ENCODE measurements at regions not wholly inside any gene's neighbourhood (a gene's known extent, or its start where the extent isn't known, plus 50 kb on each side); places are given as distances from the start of the nearest gene placed in this dataset.

- H3K4me1 ChIP-seq (ENCODE audit: control insufficient read depth in 4 of 4, insufficient read depth in 4 of 4, low read length in 3 of 4) = no peaks in the 10 kb centered on the region
- no peak overlapping the region for H3K9ac ChIP-seq (ENCODE audit: low read depth in 1 of 2, low read length in 2 of 2)
- TF ChIP-seq HNF4A (conservative IDR thresholded peaks at IDR 0.05) (no peak), EGR1 (IDR thresholded peaks at IDR 0.05; ENCODE audit: low read depth in 2 of 2) (no peak)
- WGBS = 92% methylated on average over 2 of the region's 2 CpGs
- no peaks in the 10 kb centered on the region for H3K36me3 ChIP-seq (ENCODE audit: control insufficient read depth in 4 of 4, insufficient read depth in 3 of 4, low read depth in 1 of 4, low read length in 3 of 4)
- no peak overlapping the region for H3K4me3 ChIP-seq (ENCODE audit: low read depth in 1 of 3, low read length in 3 of 3)
- DNase-seq (ENCODE audit: low spot score) = no peak
- H3K27me3 ChIP-seq (ENCODE audit: control insufficient read depth in 4 of 4, insufficient read depth in 4 of 4, low read length in 3 of 4) = no peaks in the 10 kb centered on the region
- no peak overlapping the region for H3K27ac ChIP-seq (ENCODE audit: low read depth in 1 of 2, low read length in 2 of 2)
- H3K9me3 ChIP-seq (ENCODE audit: control insufficient read depth in 4 of 4, low read length in 3 of 4) = no peaks in the 10 kb centered on the region
Measured at GRCh38 chr3:59631482-59631881, 581.7 kb upstream of the CFAP20DC start.

- DNase-seq (ENCODE audit: low spot score) = no peak
- H3K9ac ChIP-seq (ENCODE audit: low read depth in 1 of 2, low read length in 2 of 2) = no peak overlapping the region
- TF ChIP-seq ATF3 (IDR thresholded peaks at IDR 0.05) (no peak), ZBTB33 (IDR thresholded peaks at IDR 0.05) (no peak), HNF4G (IDR thresholded peaks at IDR 0.05) (no peak), EGR1 (IDR thresholded peaks at IDR 0.05; ENCODE audit: low read depth in 2 of 2) (no peak), RXRA (IDR thresholded peaks at IDR 0.05) (no peak), FOXA2 (IDR thresholded peaks at IDR 0.05) (no peak), GABPA (IDR thresholded peaks at IDR 0.05 in 1 of 2, conservative IDR thresholded peaks at IDR 0.05 in 1 of 2) (no peak), CTCF (IDR thresholded peaks at IDR 0.05; ENCODE audit: low read depth, low read length, missing input control) (no peak), JUND (IDR thresholded peaks at IDR 0.05) (no peak)
- TF ChIP-seq, protein P1, sequence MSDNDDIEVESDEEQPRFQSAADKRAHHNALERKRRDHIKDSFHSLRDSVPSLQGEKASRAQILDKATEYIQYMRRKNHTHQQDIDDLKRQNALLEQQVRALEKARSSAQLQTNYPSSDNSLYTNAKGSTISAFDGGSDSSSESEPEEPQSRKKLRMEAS (IDR thresholded peaks at IDR 0.05) = no peak
- TF ChIP-seq, protein P2, sequence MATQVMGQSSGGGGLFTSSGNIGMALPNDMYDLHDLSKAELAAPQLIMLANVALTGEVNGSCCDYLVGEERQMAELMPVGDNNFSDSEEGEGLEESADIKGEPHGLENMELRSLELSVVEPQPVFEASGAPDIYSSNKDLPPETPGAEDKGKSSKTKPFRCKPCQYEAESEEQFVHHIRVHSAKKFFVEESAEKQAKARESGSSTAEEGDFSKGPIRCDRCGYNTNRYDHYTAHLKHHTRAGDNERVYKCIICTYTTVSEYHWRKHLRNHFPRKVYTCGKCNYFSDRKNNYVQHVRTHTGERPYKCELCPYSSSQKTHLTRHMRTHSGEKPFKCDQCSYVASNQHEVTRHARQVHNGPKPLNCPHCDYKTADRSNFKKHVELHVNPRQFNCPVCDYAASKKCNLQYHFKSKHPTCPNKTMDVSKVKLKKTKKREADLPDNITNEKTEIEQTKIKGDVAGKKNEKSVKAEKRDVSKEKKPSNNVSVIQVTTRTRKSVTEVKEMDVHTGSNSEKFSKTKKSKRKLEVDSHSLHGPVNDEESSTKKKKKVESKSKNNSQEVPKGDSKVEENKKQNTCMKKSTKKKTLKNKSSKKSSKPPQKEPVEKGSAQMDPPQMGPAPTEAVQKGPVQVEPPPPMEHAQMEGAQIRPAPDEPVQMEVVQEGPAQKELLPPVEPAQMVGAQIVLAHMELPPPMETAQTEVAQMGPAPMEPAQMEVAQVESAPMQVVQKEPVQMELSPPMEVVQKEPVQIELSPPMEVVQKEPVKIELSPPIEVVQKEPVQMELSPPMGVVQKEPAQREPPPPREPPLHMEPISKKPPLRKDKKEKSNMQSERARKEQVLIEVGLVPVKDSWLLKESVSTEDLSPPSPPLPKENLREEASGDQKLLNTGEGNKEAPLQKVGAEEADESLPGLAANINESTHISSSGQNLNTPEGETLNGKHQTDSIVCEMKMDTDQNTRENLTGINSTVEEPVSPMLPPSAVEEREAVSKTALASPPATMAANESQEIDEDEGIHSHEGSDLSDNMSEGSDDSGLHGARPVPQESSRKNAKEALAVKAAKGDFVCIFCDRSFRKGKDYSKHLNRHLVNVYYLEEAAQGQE (IDR thresholded peaks at IDR 0.05) = no peak
- no peaks in the 10 kb centered on the region for H3K27me3 ChIP-seq (ENCODE audit: control insufficient read depth in 4 of 4, insufficient read depth in 4 of 4, low read length in 3 of 4)
- WGBS = 83% methylated on average over 3 of the region's 3 CpGs
- no peak overlapping the region for H3K27ac ChIP-seq (ENCODE audit: low read depth in 1 of 2, low read length in 2 of 2)
- H3K4me1 ChIP-seq (ENCODE audit: control insufficient read depth in 4 of 4, insufficient read depth in 4 of 4, low read length in 3 of 4) = no peaks in the 10 kb centered on the region
- H3K9me3 ChIP-seq (ENCODE audit: control insufficient read depth in 4 of 4, low read length in 3 of 4) = no peaks in the 10 kb centered on the region
- H3K36me3 ChIP-seq (ENCODE audit: control insufficient read depth in 4 of 4, insufficient read depth in 3 of 4, low read depth in 1 of 4, low read length in 3 of 4) = no peaks in the 10 kb centered on the region
- H3K4me3 ChIP-seq (ENCODE audit: low read depth in 1 of 3, low read length in 3 of 3) = no peak overlapping the region
Measured at GRCh38 chr3:59621037-59621436, 571.2 kb upstream of the CFAP20DC start.
